HG02798 (cell line): ENCODE measurements at regions not wholly inside any gene's neighbourhood (a gene's known extent, or its start where the extent isn't known, plus 50 kb on each side); places are given as distances from the start of the nearest gene placed in this dataset.

Experiments used
- ATAC-seq: cut with Tn5 transposase; IDR thresholded peaks from one replicate; pipeline ENCODE4 v1.9.1; 2021; ENCODE audit warnings: mild to moderate bottlenecking; ENCODE audit not compliant: unreplicated experiment, poor library complexity

- no peak for ATAC-seq
These were observed 886.0 kb upstream of the FBXO33 start for GRCh38 chr14:40318211-40318719.

- no peak for ATAC-seq
These were observed 885.5 kb upstream of the FBXO33 start for GRCh38 chr14:40317690-40318089.

- no peak for ATAC-seq
These were observed 880.1 kb upstream of the FBXO33 start for GRCh38 chr14:40312296-40312695.

GRCh38 chr14:40309124-40309523 lies 876.9 kb upstream of the FBXO33 start:
- ATAC-seq: no peak

- no peak for ATAC-seq
These were observed 876.0 kb upstream of the FBXO33 start for GRCh38 chr14:40308240-40308639.

DNA sequence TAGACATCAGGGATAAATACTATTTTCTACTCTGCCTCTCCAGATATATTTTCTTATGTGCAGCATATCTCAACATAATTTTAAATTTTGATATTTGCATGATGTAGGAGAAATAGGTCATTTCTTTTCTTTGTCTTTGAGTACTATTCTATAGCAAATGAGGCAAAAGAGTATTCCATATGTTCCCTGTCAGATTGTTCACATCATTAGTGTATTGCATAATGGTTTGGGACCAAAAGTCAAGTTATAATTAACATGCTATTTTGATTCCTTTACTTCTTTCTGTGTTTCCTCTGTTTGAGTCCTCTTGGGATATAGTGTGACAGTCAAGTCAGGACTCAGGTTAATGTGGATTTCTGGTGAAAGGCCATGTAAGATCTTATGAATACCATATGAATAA lies 864.6 kb upstream of the FBXO33 start:
- ATAC-seq: no peak

GRCh38 chr14:40292664-40293063 lies 860.4 kb upstream of the FBXO33 start:
- no peak for ATAC-seq

DNA sequence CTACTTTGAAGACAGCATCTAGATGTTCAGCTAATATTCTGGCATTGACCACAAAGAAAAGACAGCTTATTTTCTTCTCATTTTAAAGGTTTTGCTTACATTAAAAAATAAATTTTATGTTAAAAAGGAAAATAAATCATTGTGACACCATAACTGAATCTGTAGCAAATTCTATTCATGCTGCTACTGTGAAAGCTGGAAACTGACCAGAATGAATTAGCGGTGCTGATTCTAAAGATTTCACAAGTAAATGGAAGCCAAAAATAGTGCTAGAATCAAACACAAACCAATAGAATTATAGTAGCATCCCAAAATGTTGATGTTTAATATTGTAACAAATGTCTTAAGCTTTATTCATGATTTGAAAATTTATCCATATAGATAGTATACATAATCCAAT lies 850.0 kb upstream of the FBXO33 start:
- no peak for ATAC-seq

- ATAC-seq: no peak
These were observed 848.4 kb upstream of the FBXO33 start for GRCh38 chr14:40280652-40281051.

DNA sequence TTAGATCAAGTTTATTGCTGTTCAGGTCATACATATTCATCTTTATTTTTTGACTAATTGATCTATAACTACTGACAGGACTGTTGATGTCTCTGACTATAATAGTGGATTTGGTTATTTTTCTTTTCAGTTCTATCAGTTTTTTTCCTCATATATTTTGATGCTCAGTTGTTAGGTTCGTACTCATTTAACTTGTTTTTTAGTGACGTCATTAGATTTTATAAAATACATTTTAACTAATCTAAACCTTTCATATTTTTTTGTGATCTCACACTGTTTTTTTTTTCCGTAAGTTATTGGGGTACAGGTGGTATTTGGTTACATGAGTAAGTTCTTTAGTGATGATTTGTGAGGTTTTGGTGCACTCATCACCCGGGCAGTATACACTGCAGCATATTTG lies 841.2 kb upstream of the FBXO33 start:
- no peak for ATAC-seq

DNA sequence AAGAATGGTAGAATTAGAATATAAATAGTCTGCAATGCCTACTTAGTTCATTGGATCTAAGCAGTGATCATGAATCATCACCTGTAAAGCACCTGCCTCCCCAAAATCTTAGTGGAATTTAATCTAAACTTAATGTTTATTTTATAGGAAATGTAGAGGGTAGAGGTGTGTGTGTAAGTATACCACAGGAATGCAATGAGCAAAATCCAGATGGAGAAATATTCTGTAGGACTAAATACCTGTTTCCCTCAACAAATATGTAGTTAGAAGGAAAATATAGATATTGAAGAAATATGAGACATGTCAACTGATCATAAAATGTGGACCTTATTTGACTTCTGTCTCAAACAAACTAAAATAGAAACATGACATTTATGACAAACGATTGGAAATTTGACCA lies 839.2 kb upstream of the FBXO33 start:
- ATAC-seq: no peak

GRCh38 chr14:40269436-40269835 lies 837.2 kb upstream of the FBXO33 start:
- ATAC-seq: no peak

GRCh38 chr14:40268236-40268635 lies 836.0 kb upstream of the FBXO33 start:
- no peak for ATAC-seq

DNA sequence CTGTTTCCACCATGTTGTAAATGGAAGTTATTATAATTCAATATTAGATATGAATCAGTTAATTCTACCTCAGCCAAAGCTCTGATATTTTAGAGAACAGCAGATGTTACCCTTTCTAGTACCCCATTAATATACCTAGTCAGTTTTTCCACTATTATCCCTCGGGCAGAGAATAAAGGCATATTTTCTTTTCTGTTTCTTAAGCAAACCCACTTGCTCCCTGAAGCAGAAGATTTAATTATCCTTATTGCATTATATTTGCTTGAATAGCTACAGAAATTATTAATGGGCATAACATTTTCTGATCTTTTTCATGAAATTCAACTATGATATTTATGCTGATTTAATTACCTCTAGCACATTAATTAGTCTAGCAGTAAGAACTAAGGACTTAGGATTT lies 832.9 kb upstream of the FBXO33 start:
- ATAC-seq: no peak

DNA sequence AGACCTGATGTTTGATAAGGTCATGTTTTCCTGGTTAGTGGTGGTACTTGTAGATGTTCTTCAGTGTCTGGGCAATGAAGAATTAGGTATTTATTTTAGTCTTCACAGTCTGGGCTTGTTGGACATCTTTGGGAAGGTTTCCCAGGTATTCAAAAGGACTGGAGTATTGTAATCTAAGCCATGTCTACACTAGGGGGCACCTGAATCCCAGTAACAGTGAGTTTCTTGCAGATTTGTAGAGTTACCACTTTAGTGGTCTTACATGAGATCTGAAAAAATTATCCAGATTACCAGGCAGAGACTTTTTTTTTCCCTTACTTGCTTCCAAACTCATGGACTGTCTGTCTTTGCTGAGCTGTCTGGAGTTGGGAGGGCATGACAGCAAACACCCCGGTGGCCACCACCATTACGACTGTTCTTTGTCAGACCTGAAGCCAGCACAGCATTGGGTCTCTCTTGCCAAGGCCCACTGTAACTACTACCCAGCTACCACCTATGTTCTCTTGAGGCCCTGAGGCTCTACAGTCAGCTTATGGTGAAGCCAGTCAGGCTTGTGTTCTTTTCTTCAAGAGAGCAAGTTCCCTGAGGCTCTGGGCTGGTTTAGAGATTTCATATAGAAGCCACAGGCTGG lies 820.7 kb upstream of the FBXO33 start:
- no peak for ATAC-seq

DNA sequence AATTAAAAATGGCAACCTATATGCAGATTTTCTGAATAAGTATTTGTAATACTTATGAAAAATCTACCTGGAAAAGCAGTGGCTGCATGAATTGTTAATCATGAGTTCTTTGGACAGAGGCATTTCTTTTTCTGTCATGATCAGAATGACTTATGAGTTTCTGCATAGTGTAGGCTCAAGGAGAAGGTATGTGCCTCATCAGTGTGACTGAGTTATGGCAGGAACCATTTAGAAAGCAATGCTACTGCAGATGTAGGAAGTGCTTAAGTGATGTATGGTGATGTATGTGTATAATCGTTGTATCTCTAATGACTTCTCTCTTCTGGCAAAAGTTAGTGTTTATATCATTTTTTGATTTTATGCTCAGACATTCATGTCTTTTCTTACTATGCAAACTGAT lies 816.4 kb upstream of the FBXO33 start:
- no peak for ATAC-seq

GRCh38 chr14:40240245-40240859 lies 808.1 kb upstream of the FBXO33 start:
- ATAC-seq: no peak

DNA sequence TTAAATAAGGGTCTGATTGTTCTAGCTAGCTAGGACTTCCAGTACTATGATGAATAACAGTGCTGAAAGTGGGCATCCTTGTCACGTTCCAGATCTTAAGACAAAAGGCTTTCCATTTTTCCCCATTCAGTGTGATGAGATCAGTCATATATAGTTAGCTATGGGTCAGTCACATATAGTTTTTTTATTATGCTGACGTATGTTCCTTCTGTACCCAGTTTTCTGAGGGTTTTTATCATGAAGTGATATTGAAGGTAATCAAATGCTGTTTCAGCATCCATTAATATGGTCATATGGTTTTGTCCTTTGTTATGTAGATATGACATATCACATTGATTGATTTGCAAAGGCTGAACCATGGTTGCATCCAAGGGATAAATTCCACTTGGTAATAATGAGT lies 800.1 kb upstream of the FBXO33 start:
- ATAC-seq: no peak

- no peak for ATAC-seq
These were observed 797.4 kb upstream of the FBXO33 start for GRCh38 chr14:40229676-40230075.

- no peak for ATAC-seq
These were observed 790.8 kb upstream of the FBXO33 start for GRCh38 chr14:40222996-40223395.

- no peak for ATAC-seq
These were observed 789.2 kb upstream of the FBXO33 start for GRCh38 chr14:40221428-40221827.

- ATAC-seq: no peak
These were observed 786.8 kb upstream of the FBXO33 start for GRCh38 chr14:40219032-40219431.
